Fibroblast of lung (primary cell): ENCODE measurements at regions not wholly inside any gene's neighbourhood (a gene's known extent, or its start where the extent isn't known, plus 50 kb on each side); places are given as distances from the start of the nearest gene placed in this dataset.

Experiments
- DNase-seq, 2 donors: peaks; one replicate each; pipeline versions ENCODE4 v3.0.0 to v3.0.0-alpha.2; 2010; ENCODE audit warnings: low read depth in 2 of 2
- H2AFZ ChIP-seq: 2 replicates; pipeline ENCODE4 v1.5.1; 2012; ENCODE audit warnings: low read length, control low read depth, inconsistent platforms
- H3K27ac ChIP-seq: 2 replicates; pipeline ENCODE4 v1.5.1; 2011; ENCODE audit warnings: low read length, control low read depth; ENCODE audit not compliant: insufficient read depth
- H3K27me3 ChIP-seq: 2 replicates; pipeline ENCODE4 v1.5.1; 2011; ENCODE audit warnings: mild to moderate bottlenecking, low read length; ENCODE audit not compliant: control insufficient read depth, insufficient read depth
- H3K36me3 ChIP-seq: 2 replicates; pipeline ENCODE4 v1.5.1; 2011; ENCODE audit warnings: low read length; ENCODE audit not compliant: control insufficient read depth, insufficient read depth
- H3K4me1 ChIP-seq: 2 replicates; pipeline ENCODE4 v1.5.1; 2011; ENCODE audit warnings: low read length; ENCODE audit not compliant: control insufficient read depth, insufficient read depth; ENCODE audit errors: extremely low read depth
- H3K4me2 ChIP-seq: 2 replicates; pipeline ENCODE4 v1.5.1; 2011; ENCODE audit warnings: low read length, control low read depth; ENCODE audit not compliant: insufficient read depth; ENCODE audit errors: extremely low read depth
- H3K4me3 ChIP-seq, 4 experiments: fragments of 200-600 bp in 1 of 4; sonication (generic) in 1 of 4; replicated peaks in 1 of 4; 2 replicates each; pipeline ENCODE4 v1.5.1; 2011 to 2016; ENCODE audit warnings: low read length in 4 of 4, low read depth in 3 of 4, mild to moderate bottlenecking in 3 of 4, control low read depth in 2 of 4, inconsistent platforms in 1 of 4, mixed read lengths in 1 of 4; ENCODE audit not compliant: insufficient read depth in 1 of 4; ENCODE audit errors: control extremely low read depth in 1 of 4
- H3K79me2 ChIP-seq: 2 replicates; pipeline ENCODE4 v1.5.1; 2012; ENCODE audit warnings: mild to moderate bottlenecking, low read length, inconsistent platforms; ENCODE audit not compliant: control insufficient read depth, insufficient read depth
- H3K9ac ChIP-seq: 2 replicates; pipeline ENCODE4 v1.5.1; 2011; ENCODE audit warnings: mild to moderate bottlenecking, low read length, control low read depth; ENCODE audit not compliant: insufficient read depth
- H3K9me3 ChIP-seq: 2 replicates; pipeline ENCODE4 v1.5.1; 2012; ENCODE audit warnings: low read depth, low read length; ENCODE audit not compliant: control insufficient read depth, insufficient read depth
- H4K20me1 ChIP-seq: 2 replicates; pipeline ENCODE4 v1.5.1; 2011; ENCODE audit warnings: low read length; ENCODE audit not compliant: control insufficient read depth, insufficient read depth; ENCODE audit errors: extremely low read depth
- EZH2 ChIP-seq: IDR thresholded peaks from 2 replicates; pipeline ENCODE4 v1.5.1; 2012; ENCODE audit warnings: low read length, control low read depth, mild to moderate bottlenecking; ENCODE audit errors: missing control alignments
- TF ChIP-seq, protein P1 (sequence below), 2 donors: IDR thresholded peaks in 1 of 2; conservative IDR thresholded peaks in 1 of 2; 1 replicate in 1 of 2; 2 replicates in 1 of 2; pipeline ENCODE4 v1.5.1; 2011 to 2012; ENCODE audit warnings: low read length in 2 of 2, control low read depth in 1 of 2, inconsistent platforms in 1 of 2, low read depth in 1 of 2, mild to moderate bottlenecking in 1 of 2

DNA sequence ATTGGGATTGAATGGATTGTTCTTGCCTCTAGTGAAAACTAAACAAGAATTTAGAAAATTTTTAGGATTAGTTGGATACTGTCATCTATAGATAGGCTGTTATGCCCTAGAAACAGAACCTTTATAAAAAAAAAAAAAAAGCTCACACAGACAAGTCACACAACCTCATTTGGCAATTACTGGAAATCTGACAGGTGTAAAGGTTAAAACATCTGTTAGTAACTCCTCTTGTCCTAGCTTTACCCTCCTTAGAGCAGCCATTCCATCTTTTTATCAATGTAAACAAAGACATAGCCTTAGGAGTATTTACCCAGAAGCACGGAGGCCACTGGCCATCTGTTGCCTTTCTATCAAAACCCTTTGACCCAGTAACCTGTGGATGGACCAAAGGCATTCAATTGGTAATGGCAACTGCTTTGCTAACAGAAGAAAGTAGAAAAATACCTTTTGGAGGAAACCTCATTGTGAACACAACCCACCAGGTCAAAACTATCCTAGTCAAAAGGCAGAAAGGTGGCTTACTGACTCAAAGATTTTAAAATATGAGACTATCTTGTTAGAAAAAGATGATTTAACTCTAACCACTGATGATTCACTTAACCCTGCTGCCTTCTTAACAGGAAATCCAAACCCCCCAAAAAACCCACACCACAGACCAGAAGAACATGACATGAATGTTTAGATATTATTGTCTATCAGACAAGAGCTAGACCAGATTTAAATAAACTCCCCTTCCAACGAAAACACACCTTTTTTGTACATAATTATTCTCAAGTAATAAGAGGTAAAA lies 357.2 kb upstream of the HSFY2 start:
- no peak overlapping the region for H3K4me2 ChIP-seq
- TF ChIP-seq, protein P1, sequence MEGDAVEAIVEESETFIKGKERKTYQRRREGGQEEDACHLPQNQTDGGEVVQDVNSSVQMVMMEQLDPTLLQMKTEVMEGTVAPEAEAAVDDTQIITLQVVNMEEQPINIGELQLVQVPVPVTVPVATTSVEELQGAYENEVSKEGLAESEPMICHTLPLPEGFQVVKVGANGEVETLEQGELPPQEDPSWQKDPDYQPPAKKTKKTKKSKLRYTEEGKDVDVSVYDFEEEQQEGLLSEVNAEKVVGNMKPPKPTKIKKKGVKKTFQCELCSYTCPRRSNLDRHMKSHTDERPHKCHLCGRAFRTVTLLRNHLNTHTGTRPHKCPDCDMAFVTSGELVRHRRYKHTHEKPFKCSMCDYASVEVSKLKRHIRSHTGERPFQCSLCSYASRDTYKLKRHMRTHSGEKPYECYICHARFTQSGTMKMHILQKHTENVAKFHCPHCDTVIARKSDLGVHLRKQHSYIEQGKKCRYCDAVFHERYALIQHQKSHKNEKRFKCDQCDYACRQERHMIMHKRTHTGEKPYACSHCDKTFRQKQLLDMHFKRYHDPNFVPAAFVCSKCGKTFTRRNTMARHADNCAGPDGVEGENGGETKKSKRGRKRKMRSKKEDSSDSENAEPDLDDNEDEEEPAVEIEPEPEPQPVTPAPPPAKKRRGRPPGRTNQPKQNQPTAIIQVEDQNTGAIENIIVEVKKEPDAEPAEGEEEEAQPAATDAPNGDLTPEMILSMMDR (conservative IDR thresholded peaks at IDR 0.05 in 1 of 2, IDR thresholded peaks at IDR 0.05 in 1 of 2; ENCODE audit: low read depth in 1 of 2, low read length in 2 of 2), result no peak
- TF ChIP-seq EZH2, result no peak
- H3K4me3 ChIP-seq, result no peak overlapping the region
- no peak for DNase-seq
- no peaks in the 10 kb centered on the region for H3K9me3 ChIP-seq
- no peaks in the 10 kb centered on the region for H3K4me1 ChIP-seq
- H3K27ac ChIP-seq, result no peak overlapping the region
- H4K20me1 ChIP-seq, result no peaks in the 10 kb centered on the region
- H3K27me3 ChIP-seq, result no peaks in the 10 kb centered on the region
- no peaks in the 10 kb centered on the region for H3K36me3 ChIP-seq
- no peak overlapping the region for H2AFZ ChIP-seq
- H3K79me2 ChIP-seq, result no peaks in the 10 kb centered on the region
- no peak overlapping the region for H3K9ac ChIP-seq

DNA sequence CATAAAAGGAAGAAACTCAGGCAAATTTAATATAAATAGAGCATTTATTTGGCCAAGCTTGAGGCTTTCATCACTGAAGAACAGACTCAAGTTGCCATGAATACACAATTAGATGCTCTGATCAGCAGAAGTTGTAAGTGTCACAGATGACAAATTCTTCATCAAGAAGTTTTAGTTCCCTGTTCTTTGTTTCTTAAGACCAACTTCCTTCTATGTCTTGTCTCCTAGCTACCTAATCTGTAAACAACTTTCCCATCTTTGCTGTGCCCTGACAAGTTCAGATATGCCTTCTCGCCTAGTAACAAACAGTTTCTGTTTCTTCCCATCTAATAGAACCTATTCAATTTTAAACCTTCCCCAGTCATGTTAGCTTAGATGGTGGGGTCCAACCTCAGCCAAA lies 353.4 kb upstream of the HSFY2 start:
- Histone ChIP-seq H3K36me3 (no peaks in the 10 kb centered on the region), H3K4me1 (no peaks in the 10 kb centered on the region)

DNA sequence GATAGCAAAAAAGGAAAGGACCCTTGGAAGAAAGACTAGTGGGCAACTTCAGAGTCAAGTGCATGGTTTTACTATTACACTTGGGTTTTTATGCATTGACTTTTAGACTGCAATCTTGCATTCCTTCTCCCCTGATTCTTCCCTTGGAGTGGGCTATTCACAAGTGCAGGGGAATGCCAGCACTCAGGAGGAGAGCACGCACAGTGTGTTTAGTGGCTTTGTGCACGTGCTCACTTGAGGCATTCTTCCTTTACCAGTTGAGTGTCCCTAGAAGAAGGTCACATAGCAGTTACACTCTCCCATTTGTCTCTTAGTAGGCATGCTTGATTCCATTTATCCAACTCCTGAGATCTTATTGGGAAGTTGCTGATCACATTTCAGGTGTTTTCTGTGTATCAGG lies 351.1 kb upstream of the HSFY2 start:
- H2AFZ ChIP-seq, result no peak overlapping the region
- H3K4me2 ChIP-seq, result no peak overlapping the region
- H3K4me3 ChIP-seq, result no peak overlapping the region
- TF ChIP-seq, protein P1 (conservative IDR thresholded peaks at IDR 0.05 in 1 of 2, IDR thresholded peaks at IDR 0.05 in 1 of 2; ENCODE audit: low read depth in 1 of 2, low read length in 2 of 2), result no peak
- TF ChIP-seq EZH2, result no peak
- no peaks in the 10 kb centered on the region for H3K4me1 ChIP-seq
- H3K79me2 ChIP-seq, result no peaks in the 10 kb centered on the region
- no peaks in the 10 kb centered on the region for H3K36me3 ChIP-seq
- no peak overlapping the region for H3K27ac ChIP-seq
- H3K27me3 ChIP-seq, result no peaks in the 10 kb centered on the region
- no peaks in the 10 kb centered on the region for H4K20me1 ChIP-seq
- DNase-seq, result no peak
- no peaks in the 10 kb centered on the region for H3K9me3 ChIP-seq
- no peak overlapping the region for H3K9ac ChIP-seq

More for the DNA sequence above, 353.4 kb upstream of the HSFY2 start:
- Histone ChIP-seq H3K9me3 (no peaks in the 10 kb centered on the region), H3K27me3 (no peaks in the 10 kb centered on the region), H3K4me2 (no peak overlapping the region), H3K9ac (no peak overlapping the region), H3K4me3 (no peak overlapping the region), H4K20me1 (no peaks in the 10 kb centered on the region), H3K27ac (no peak overlapping the region), H3K79me2 (no peaks in the 10 kb centered on the region), H2AFZ (no peak overlapping the region)
- DNase-seq, result no peak
- TF ChIP-seq EZH2, result no peak
- TF ChIP-seq, protein P1 (conservative IDR thresholded peaks at IDR 0.05 in 1 of 2, IDR thresholded peaks at IDR 0.05 in 1 of 2; ENCODE audit: low read depth in 1 of 2, low read length in 2 of 2), result no peak
